Stimulated activated CD4-positive, alpha-beta T cell treated with anti-CD3 and anti-CD28 coated beads, TNF-alpha, amount 100 ng/mL, for 48 hours (primary cell): ENCODE measurements at regions not wholly inside any gene's neighbourhood (a gene's known extent, or its start where the extent isn't known, plus 50 kb on each side); places are given as distances from the start of the nearest gene placed in this dataset.
"Not testable (repeated sequence)": the region's sequence is repeated elsewhere in the genome, so short reads cannot be mapped to it uniquely, and the experiment has no call there.

ENCODE experiments used
- DNase-seq, 3 donors: peaks; one replicate each; pipeline ENCODE4 v3.0.0-alpha.2; 2020; ENCODE audit warnings: low read depth in 3 of 3

- no peak for DNase-seq
These were observed 259.9 kb downstream of the CTH start for GRCh38 chr1:70671006-70671405.

DNA sequence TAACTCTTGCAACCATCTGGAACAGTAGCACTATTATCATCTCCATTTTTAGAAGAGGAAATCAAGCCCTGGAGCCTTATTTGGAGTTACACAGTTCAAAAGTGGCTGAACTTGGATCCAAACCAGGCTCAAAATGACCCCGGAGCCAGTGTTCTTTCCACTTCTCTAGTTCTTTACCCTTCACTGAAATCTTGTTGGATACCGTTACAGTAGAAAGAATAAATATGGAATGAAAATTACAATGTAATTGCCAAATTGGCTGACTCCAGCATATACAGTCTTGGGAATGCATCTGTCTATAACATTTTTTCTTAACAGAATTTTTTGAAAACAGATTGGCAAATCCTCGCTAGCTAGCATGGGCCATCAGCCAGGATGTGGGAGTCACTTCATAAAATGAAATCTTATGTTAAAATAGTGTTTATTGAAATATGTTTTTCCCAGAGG lies 261.4 kb downstream of the CTH start:
- DNase-seq, result no peak

GRCh38 chr1:70674941-70675685 lies 264.0 kb downstream of the CTH start:
- DNase-seq, result no peak

- DNase-seq, result no peak
These were observed 264.7 kb downstream of the CTH start for GRCh38 chr1:70675737-70676156.

DNA sequence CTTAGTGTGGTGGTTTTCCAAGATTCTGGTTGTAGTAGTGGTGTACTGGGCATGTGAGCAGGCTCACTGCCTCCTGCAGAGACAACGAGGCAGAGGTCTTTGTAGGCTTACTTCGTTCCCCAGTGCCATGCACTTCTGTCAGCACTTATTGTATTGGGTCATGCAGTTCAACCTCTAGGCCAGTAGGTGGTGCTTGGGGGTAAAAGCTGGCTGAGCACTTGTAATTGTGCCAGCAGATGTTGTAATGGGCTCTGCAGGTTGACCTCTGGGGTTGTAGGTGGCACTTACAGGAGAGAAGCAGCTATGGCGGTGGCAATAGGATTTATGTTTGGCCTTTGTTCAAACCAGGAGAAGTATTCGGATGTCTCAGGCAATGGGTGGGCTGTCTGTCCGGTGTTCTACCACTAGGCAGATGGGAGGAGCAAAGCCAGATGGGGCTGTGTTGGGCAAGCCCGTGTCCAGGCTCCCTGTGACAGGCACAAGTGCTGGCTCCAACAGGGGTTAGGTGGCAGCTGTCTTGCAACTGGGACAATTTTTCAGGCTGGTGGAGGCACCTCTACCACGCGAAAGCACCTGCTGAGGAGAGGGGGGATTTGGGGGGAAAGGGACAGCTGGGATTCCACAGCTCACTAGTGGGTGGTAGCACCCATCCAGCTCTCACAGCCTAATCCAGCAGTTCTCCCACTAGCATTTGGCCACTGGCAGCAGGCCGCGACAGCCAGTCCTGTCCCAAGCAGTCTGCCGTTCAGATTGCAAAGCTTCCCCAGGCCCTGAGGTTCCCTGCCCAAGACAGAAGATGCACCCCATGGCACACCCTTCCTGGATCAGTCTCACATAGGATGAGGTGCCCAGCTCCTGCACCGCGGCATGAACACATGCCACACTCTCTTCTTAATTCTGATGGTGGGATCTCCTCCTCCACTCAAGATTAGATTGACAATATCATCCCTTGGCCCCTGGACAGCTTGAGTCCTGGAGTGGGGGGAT lies 274.5 kb downstream of the CTH start:
- DNase-seq, result peak; percentile 7 to 20 (median 19)

- DNase-seq, result no peak
These were observed 277.5 kb downstream of the CTH start for GRCh38 chr1:70688580-70688979.

GRCh38 chr1:70706381-70707037 lies 295.4 kb downstream of the CTH start:
- DNase-seq, result no peak

GRCh38 chr1:70707214-70707613 lies 296.1 kb downstream of the CTH start:
- DNase-seq, result no peak

GRCh38 chr1:70714149-70714548 lies 303.1 kb downstream of the CTH start:
- DNase-seq, result no peak

DNA sequence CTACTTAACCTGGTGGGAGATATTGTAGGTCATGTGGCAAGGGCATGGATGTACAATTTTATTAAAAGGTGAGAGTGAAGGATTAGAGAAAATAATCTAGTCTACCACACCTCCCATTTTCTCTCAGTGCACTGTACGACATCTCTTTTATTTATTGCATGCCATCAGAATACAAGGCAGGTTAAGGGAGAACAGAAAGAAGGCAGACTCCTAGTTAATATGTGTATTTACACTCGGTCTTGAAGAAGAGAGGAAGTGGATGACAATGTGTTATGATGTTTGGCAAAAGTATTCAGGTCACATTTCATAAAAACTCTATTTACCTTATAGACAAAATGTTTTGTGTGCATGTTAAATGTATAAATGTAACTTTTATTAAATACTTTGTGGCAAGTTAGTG lies 306.1 kb downstream of the CTH start:
- no peak for DNase-seq

- no peak for DNase-seq
These were observed 306.6 kb downstream of the CTH start for GRCh38 chr1:70717656-70718055.

GRCh38 chr1:70718086-70718630 lies 307.1 kb downstream of the CTH start:
- no peak for DNase-seq

DNA sequence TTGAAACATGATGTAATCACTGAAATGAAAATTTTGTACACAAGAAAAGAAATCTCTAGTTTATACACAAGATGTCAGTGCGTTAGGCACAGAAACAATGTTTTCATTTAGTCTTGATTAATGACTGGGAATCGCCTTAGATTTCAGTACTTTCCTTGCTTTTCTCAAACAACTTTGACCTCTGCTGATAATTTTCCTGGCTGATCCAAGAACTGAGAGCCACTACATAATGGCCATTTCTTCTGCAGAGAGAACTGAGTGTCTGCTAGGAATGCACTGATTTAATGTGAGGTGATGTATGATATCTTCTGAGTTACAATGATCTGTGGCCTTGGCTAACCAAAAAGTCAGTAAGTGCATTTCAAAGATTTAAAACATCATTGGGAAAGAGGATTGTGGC lies 308.1 kb downstream of the CTH start:
- DNase-seq, result no peak

DNA sequence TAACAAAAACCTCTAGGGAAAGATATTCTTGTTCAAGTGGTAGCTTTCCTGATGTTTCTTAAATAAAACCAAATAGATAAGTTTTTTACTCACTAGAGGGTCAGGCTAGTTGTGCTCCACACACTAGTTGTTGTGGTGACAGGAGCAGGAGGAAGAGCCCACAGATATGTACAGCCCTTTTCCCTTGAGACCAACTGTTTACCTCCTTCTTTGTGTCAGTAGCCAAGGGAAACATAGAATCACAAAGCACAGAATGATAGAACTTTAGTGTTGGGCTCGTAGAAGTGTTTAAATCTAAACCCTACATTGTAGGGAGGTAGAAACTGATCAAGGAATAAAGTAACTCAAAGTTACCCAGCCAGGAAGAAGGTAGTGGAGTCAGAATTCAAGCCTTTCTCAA lies 309.0 kb downstream of the CTH start:
- no peak for DNase-seq

DNA sequence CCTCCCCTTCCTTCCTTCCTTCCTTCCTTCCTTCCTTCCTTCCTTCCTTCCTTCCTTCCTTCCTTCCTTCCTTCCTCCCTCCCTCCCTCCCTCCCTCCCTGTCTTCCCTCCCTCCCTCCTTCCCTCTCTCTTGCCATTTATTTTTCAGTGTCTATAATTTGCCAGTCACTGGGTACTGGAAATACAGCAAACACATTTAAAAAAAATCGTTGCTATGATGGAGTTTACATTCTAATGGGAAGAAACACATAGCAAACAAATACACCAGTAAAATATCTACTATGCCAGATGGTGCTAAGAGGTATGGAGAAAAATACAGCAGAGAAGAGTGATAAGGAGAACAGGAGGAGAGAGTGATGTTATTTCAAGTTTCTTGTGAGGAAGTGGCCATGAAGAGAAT lies 309.5 kb downstream of the CTH start:
- DNase-seq, result no peak

DNA sequence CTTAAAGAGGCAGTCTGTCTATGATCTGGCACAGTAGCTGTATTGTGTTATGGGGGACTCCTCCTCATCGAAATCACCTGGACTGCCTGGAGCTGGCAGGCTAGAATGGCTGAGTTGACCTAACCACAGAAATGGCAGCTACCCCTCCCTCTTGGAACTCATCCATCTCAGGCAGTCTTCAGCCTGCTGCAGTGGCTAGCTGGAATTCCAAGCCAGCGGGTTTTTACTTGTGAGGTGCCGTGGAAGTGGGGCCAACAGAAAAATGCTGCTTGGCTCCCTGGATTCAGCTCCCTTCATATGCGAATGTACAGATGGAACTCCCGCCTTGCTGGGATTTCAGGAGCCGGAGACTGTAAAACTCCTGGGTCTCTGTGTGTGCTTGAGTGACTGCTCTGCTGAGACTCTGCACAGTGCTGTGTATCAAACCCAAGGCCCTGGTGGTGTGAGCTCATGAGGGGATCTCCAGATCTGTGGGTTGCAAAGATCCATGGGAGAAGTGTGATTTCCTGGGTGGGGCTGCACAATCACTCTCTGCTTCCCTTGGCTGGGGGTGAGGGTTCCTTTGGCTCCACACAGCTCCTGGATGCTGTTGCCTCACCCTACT lies 316.9 kb downstream of the CTH start:
- DNase-seq, result no peak

DNA sequence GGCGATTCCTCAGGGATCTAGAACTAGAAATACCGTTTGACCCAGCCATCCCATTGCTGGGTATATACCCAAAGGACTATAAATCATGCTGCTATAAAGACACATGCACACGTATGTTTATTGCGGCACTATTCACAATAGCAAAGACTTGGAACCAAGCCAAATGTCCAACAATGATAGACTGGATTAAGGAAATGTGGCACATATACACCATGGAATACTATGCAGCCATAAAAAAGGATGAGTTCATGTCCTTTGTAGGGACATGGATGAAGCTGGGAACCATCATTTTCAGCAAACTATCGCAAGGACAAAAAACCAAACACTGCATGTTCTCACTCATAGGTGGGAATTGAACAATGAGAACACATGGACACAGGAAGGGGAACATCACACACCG lies 311.1 kb downstream of the PTGER3 start:
- DNase-seq, result not testable (repeated sequence)

- DNase-seq, result no peak
These were observed 310.5 kb downstream of the PTGER3 start for GRCh38 chr1:70737125-70737524.

- no peak for DNase-seq
These were observed 309.0 kb downstream of the PTGER3 start for GRCh38 chr1:70738624-70739023.

DNA sequence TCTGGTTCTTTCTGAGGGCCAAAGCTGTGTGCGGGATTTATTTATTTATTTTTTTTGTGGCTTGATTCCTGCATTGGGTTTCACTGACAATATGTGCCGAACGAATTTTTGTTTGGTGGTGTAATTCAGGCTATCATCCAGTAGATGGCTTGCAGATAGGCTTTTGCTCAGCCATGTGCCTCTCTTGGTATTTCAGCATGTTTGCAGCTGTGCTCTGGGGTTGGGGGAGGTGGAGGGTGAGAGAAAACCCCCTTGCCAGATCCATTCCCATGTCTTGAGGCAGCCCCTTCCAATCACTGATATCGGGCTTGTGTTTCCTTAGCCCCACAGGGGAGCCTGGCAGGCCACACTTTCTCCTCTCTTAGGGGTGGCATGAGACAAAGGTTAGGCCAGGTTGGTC lies 302.4 kb downstream of the PTGER3 start:
- no peak for DNase-seq

DNA sequence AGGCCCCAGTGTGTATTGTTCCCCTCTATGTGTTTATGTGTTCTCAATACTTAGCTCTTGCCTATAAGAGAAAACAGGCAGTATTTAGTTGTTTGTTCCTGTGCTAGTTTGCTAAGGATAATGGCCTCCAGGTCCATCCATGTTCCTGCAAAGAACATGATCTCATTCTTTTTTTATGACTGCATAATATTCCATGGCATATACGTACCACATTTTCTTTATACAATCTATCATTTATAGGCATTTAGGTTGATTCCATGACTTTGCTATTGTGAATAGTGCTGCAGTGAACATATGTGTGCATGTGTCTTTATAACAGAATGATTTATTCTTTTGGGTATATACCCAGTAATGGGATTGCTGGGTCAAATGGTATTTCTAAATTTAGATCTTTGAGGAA lies 301.6 kb downstream of the PTGER3 start:
- not testable (repeated sequence) for DNase-seq

GRCh38 chr1:70747123-70747522 lies 300.5 kb downstream of the PTGER3 start:
- not testable (repeated sequence) for DNase-seq
